GM19372 (cell line): ENCODE measurements at regions not wholly inside any gene's neighbourhood (a gene's known extent, or its start where the extent isn't known, plus 50 kb on each side); places are given as distances from the start of the nearest gene placed in this dataset.

Source experiments
- ATAC-seq: cut with Tn5 transposase; IDR thresholded peaks from one replicate; pipeline ENCODE4 v1.9.1; 2021; ENCODE audit warnings: mild to moderate bottlenecking, low read depth, moderate library complexity; ENCODE audit not compliant: unreplicated experiment

DNA sequence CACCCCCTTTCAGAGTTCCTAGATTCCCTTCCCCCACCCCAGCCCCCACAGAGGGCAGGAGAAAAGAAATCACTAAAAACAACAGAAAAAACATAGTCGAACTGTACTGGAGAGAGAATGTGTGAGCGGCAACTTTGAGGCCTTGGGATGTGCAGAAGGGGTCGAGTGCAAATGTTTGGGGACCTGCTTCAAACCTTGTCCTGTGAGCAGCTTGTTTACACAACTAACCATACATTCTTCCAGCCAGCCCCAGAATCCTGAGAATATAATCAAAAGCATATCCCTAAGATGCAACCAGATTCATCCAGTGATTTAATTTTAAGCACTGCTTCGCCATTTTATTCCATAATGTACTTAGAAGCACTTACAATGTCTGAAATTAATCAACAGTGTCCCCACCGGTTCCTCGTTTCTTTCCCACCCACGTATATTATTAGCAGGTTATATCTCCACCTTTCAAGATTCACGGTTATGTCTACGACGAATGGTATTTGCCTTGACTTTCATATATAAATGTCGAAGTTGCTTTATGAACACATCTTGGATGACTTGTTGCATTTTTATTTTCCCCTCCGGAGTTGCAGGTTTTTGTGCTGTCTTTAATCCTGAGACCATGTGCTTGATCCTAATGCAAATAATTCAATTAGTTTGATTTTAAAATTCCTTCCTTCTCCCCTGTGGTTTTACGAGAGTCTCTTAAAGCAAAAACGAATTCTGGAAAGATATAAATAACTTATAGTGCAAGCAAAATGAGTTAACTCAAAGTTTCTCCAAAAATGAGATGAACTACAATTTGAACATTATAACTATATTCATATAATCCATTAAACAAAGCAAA lies 107.6 kb downstream of the ZIC5 start:
- ATAC-seq = no peak

- no peak for ATAC-seq
Measured at GRCh38 chr13:99862244-99862643, 109.3 kb downstream of the ZIC5 start.

DNA sequence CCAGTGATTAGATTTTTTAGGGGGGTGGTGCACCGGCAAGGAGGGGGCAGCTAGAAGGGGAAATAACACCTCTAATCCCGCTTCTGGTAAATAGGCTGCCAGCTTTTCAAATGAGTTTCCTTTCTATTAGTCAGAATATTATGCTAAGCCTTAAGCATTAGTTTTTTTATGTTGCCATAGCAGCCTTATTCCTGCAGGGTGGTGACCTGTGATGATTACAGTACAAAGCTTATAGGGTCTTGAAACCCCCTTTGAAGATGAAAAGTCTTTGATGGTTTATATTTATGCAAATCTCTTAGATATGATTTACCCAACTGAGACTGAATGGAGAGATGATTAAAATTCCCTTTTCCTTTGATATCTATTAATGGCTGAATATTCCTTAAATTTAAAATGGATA lies 109.8 kb downstream of the ZIC5 start:
- no peak for ATAC-seq

DNA sequence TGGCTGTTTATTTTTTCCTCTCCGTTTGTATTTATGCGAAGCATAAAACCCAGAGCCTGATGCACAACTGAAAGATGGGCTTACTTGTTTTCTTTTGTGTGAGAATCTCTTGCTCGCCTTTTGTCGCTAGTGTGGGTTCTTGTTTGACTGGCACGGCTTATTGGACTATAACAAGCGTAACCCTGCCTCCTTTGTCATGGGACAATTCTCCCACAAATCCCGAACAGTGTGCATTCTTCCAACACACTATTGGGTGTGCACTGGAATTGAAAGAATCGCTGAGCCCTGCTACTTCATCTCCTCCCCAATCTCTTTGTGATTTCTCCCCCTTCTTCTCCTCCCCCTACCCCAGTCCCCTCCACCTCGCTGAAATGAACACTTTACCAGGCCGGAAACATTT lies 110.8 kb downstream of the ZIC5 start:
- no peak for ATAC-seq

DNA sequence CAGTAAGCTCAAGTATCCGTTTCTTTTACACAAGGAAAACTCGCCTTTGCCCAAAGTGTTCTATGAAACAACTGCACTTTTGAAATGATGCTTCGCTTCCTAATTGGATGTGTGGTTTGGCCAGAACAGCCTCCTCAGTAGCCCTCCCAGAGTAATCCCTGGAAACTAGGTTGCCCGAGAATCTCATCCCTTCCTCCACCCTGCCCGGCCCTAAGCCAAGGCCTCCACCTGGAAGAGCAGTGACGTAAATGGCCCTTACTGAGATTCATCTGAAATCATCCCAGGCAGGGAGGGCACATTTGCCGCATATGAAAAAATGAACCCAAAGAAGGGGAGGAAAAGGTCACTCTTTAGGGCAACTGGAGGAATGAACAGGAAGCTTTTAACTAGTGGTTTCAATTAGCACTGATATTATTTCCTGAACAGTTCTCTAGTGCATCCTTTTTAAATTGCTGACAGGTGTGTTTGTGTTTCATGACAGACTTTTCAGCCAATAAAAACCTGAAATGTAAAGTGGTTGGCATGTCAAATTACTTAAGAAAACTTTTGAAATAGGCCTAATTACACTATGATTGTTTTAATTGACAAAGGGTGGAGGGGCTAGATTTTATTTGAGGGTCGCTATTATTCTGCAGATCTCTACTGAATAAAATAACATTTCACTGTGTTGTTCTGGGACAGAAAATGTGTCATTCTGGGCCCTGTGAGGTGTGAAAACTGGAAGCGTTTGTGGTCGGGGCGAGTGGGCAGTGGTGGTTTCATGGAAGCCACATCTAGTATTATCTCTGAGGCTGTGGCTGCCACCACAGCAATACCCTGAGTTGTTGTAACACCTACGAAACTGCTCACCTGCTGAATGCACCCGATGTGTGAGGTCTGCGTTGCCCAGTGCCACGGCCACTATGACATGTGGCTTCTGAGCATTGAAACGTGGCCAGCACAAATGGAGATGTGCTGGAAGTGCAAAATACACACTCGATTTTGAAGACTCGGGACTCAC lies 112.1 kb downstream of the ZIC5 start:
- ATAC-seq = peak; percentile 83

GRCh38 chr13:99857738-99858137 lies 113.8 kb downstream of the ZIC5 start:
- no peak for ATAC-seq

DNA sequence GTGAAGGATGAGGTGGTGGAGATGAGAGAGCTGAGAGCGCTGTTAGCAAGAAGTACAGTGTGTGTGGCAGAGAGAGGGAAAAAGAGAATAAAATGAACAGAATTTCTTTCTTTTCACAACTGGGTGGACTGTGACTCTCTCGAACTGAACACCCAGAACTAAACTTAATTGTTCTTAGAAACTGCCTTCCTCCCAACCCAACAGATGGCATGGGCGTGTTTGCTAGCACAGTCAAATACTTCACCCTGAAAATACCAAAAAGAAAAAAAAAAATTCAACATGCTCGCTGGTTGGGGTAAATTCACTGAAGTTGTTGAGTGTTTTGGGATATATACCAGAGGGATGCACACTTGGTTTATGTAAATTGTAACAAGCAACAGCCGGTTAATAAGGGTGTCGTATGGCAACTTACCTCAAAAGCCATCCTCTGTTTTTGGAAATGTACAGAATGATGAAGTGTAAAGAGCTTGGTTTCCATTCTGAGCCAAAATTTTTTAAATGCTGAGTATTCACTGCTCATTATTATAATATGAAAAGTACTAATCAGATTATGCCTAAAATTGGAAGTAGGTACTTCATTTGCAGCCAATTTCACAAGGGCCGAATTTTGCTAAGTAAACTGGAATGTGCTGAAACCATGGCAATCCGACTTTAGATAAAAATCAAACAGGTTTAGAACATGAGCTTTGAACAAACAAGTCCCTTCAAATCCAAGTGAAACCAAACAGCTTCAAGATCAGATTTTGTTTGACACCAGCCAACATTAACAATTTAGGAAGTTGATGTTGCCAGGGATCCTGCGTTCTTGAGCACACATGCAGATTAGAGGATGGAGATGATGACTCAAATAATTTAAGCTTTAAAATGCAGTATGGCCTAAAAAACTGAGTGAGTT lies 115.8 kb downstream of the ZIC5 start:
- no peak for ATAC-seq

GRCh38 chr13:99854366-99854765 lies 117.2 kb downstream of the ZIC5 start:
- no peak for ATAC-seq

DNA sequence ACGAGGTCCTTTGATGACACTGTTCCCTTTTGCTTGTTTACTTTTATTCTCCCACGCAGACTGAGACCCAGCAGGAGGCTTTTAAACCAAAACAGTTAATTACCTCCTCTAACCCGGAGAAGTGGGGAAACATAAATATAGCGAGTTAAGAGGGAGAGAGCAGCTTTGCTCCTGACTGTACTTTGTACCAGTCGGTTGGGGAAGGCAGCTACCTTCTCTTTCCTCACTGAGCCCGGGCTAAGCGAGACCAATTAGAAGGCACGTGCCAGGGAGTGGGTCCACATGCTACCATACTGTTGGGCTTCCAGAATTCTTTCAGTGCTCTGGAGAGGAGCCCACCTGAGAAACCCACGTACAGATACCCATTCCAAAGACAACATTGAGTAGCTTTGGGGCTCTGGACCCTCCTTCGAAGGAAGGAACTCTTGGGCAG lies 124.2 kb downstream of the ZIC5 start:
- no peak for ATAC-seq

- no peak for ATAC-seq
Measured at GRCh38 chr13:99845161-99845874, 126.2 kb downstream of the ZIC5 start.

- ATAC-seq = no peak
Measured at GRCh38 chr13:99844421-99844820, 127.1 kb downstream of the ZIC5 start.

GRCh38 chr13:99843872-99844271 lies 127.7 kb downstream of the ZIC5 start:
- ATAC-seq = no peak

DNA sequence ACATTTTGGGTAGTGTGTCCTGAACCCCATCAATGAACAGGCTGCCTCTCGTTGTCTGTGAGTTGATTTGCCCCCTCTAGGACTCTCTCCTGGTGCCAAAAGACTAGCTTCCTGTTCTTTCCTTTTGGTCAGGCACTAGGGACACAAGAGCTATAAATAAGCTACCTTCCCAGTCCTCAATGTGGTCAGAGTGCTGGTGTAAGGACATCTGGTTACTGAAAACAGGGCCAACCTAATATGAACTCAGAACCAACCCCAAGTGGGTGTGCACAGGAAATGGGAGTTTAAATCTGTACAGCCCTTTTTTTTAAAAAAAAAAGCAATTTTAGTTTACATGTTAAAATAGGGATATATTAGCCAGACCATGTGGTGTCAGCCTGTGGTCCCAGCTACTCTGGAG lies 129.2 kb downstream of the ZIC5 start:
- ATAC-seq = no peak

- ATAC-seq = no peak
Measured at GRCh38 chr13:99836291-99836690, 135.3 kb downstream of the ZIC5 start.

DNA sequence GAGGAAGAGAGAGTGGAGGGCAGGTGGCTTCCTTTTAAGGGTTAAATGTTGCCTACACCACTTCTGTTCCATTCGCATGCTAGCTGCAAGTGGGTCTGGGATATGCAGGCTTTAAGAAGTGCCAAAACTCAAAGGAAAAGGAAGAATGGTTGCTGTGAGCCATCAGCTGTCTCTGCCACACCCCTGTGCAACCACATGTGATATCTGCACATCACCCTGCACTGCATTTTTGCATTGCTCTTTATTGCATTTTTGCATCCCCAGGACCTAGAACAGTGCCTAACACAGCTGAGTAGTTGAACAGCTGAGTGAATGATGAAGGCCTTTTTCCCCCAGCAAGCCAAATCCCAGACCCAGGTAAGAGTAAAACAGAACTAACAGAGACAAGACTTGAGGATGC lies 136.1 kb downstream of the ZIC5 start:
- no peak for ATAC-seq

GRCh38 chr13:99834246-99834645 lies 137.3 kb downstream of the ZIC5 start:
- ATAC-seq = no peak

DNA sequence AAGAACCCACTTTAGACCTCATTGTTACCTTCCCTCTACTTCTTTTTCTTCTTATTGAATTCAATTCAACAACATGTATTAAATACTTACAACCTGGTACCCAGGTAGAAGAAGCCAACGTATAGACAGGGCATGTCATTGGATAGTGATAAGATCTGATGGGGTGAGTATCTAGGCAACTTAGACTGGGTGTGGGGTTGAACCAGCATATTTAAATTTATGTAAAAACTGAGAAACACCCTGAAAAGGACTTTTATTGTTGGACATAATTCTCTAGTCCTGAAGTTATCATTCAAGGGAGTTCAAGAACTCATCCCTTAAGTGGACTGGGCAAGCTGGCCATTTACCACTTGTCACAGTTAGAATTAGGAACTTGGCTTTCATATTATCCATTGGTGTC lies 139.2 kb downstream of the ZIC5 start:
- ATAC-seq = no peak

GRCh38 chr13:99830931-99831330 lies 140.6 kb downstream of the ZIC5 start:
- ATAC-seq = no peak

- ATAC-seq = no peak
Measured at GRCh38 chr13:99829593-99830239, 141.9 kb downstream of the ZIC5 start.
